ENCODE measurements at regions not wholly inside any gene's neighbourhood (a gene's known extent, or its start where the extent isn't known, plus 50 kb on each side); places are given as distances from the start of the nearest gene placed in this dataset.

DNA sequence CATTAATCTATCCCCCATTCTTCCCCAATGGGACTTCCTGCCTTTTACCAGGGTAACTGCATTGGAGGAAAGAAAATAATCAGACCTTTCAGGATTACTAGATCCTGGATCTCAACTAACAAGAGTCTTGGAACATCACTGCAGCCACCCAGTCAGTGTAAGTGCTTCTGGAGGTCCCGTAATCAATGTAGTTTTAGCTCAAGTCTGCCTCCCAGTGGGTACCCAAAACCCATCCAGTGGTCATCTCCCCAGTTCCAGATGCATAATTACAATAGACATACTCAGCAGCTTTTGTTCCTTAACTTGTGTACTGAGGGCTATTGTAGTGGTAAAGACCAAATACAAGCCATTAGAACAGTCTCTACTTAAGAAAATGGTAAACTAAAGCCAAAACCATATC, 319.1 kb downstream of the GPATCH2 start:
- DNase-seq, result no peak

DNA sequence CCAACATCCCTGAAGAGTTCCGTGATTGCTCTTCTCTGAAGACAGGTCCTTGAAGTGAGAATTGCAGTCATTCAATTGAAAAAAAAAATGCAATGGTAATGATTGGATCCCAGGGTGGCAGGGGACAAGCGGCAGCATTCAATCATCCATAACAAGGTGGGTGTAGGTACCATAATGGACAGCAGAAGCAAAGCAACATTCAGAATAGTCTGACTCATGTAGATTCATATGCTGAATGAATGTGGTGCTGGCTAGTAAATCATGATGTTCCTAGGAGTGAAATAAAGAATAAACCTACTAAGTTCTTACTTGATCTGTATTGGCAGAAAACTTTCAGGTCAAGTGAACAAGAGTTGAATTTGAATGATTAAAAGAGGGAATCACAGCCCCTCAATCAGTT, 319.6 kb downstream of the GPATCH2 start:
- no peak for DNase-seq

DNA sequence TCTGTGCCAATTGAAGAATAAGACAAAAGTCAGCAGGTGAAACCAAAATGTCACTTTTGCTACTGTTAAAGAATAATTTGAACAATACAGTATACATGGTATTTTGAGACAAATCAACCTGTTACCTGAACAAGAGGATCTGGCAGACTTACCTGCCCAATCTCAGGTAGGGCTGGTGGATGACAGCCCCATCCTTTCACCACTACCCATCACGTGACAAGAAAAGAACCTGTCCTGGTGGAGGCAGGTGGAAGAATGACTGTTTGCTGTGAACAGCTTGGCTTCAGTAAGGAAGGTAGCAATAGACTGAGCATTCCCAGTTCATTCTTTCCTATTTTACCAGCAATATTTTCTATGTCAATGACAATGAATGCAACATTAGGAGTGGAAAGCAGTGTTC, 349.6 kb downstream of the GPATCH2 start:
- DNase-seq, result no peak

DNA sequence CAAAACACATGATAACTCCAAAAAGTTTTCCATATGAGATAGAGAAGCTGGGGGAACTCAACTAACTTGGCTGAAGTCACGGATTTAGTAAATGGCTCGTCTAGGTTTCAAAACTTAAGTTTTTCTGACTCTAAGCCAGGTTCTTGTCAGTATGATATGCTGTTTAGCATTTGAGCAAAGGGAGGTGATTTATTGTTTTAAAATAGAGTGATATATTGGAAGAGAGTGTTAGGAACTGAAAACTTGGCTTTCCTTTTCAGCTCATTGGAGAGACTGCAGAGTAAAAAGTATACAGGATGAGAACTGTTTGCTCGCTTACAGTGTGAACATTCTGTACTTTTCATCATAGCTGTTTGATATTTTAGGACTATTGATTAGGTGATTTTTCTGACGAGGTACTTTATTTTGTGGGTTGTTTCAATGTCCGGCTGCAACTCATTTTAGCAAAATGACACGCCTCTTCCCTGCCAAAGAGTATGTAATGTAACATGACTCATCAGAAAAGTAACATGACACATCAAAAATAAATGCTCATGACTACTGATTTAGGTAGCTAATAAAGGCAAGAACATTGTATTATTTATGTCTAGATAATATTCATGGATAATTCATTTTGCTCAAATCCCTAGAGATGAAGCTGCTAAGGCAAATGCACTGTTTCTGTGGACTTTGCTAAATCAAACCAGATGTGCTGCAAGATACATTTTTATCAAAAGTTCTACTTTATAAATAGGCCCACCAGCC, 355.1 kb downstream of the GPATCH2 start:
- no peak for DNase-seq

DNA sequence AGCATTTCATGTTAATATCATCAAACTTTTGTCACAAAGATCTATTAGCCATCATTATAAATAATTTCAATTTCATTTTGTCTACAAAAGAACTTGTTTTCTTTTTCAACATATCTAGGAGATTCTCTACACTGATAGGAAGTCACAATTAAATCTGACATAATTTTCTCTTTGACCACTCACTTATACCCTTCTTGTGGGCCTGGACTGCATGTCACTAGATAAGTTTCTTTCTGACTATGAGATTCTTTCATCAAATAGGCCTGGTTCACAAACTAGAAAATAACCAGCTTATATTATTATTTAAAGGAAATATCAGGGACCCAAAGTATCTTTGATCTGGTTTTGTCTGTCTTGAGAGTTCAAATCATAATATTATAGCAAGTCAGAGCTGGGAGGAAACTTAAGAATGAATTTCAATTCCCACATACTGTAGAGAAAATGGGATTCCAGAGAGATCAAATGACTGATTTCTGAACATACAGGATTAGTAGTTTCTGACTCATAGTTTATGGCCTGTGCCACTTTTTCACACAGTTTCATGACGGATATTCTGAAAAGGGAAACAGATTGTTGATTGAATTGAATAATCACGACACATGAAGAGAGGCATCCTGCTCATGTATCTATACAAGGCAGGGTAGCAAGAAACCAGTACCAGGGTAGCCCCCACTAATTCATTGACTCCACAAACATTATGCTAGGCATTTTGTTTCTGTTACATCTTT, 355.8 kb downstream of the GPATCH2 start:
- no peak for DNase-seq

DNA sequence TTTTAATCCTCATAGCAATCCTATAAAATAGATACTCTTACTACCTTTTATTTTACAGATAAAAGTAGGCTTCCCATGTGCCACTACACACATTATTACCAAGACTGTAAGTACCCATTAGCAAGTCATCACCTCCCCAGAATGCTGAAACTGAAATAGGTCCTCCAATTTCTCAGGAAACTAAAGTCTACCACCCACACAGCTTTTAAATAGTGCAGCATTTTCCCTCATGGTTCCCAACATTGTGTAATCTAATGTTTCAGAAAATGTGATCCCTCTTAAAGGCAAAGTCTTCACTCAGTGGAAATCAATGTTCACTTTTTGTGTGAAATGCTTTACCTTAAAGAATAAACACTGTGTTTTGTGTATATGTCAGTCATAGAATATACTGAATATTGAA, 356.5 kb downstream of the GPATCH2 start:
- DNase-seq, result no peak

DNA sequence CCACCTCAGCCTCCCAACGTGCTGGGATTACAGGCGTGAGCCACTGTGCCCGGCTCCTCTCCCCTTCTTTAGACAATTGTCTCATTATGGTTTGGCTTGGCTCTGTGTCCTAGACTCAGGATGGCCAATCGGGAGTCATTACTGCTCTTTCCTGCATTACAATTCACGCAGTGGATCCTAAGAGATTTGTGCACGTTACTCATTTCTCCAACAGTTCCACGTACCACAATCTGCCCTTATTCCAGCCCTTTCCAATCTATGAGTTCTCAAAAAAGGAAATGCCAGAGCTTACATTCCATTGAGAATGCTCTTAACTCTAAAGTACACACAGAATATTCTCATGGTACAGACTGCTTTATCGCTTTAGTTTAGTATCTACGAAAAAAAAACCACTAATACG, 357.0 kb downstream of the GPATCH2 start:
- no peak for DNase-seq

DNA sequence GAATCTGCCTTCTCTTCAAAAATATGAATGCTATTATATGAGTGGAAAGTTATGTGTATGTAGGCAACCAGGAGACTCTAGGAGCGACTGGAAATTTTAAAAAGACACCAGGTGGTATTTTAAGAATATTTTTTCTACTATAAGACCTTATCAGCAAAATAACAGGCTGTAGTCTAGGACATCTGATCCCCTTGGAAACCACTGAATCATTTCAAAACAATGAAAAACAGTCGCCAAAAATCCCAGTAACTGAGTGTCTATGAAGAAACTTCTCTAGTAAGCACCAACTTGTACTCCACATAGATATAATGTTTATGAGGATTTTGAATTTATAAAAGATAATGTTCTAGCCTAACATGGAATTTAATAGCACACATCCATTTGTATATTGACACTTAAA, 358.5 kb downstream of the GPATCH2 start:
- DNase-seq, result no peak

DNA sequence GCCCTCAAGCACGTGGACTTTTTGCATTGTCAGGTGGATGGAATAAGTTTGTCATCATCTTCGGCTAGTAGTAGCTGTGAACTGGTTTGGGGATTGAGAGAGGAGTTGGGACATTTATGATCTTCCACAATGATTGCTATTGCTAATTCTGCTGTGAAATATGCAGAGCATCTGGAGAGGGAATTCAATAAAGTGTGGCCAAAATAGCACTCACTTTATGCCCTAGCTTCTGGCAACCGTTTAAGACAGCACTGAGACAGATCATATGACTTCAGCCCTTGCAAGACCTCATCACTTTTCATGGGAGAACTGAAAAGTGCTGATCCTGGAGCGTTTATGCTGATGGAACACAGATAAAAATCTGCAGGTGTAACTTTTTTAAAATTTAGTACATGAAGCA, 360.8 kb downstream of the GPATCH2 start:
- no peak for DNase-seq

DNA sequence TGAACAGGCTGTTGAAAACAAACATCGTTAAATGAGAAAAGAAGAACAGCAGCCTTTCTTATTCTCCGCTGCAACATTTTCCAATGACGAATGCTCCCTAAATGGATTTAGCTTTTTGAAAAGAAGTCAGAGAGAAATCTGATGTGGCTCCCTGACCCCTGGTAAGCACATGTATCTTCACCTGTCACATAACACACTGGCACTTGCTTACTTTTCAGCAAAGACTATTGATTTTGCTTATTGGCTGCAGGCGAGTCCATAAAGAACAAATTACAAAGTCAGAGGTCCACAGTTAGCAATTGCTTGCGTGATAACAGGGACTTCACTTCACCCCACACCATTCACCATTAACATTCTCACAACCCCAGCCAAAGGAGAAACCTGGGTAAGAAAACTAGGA, 362.8 kb downstream of the GPATCH2 start:
- no peak for DNase-seq

DNA sequence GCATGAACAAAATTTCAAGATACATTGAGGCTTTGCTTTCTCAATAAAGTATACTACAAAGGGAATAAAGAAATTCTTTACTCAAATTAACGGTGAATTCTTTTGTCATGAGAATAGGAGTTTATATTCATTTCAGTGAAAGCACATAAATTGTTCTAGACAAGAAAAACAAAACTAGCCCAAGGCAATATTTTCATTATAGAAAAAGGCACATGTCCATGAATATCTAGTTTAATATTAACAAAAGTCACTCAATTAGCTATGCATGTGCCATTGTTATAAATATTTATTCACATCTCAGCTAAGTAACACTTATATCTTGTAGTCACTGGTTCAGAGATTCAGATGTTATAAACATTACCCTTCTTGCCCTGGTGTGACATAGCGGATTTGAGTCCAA, 369.3 kb downstream of the GPATCH2 start:
- no peak for DNase-seq

DNA sequence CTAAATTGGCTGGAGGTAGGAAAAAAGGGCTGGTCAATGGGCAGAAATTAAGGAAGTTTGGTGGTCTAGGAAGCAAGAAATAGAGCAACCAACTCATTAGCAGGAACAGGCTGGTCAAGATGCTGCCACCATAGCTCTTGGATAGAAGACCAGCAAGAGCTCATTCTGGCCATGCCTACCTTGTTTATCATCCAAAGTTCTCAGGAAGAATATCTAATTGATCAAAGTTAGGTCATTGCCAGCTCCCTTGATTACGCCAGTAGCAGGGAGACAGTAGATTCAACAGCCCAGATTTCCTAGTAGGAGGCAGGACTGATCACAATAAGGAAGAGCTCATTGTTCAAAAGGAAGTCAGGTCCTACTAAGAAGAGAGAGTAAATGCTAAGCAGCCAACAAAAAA, 370.2 kb downstream of the GPATCH2 start:
- DNase-seq, result no peak

DNA sequence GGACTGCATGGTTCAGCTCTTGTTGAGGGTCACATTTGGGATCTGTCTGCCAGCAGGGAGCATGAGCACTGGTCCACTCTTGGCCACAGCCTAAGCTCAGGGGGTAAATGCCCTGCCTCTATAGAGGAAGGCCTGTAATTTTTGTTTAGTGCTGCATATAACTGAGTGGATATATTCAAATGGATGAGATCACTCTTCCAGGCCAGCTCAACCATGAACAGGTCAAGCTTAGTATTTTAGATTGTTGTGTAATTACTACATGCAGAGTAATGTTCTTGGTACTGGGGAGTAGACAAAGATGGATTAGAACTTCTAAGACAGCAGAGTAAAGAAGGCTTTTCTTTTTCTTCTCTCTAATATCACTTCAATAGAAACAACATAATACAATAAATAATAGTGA, 376.9 kb downstream of the GPATCH2 start:
- no peak for DNase-seq

DNA sequence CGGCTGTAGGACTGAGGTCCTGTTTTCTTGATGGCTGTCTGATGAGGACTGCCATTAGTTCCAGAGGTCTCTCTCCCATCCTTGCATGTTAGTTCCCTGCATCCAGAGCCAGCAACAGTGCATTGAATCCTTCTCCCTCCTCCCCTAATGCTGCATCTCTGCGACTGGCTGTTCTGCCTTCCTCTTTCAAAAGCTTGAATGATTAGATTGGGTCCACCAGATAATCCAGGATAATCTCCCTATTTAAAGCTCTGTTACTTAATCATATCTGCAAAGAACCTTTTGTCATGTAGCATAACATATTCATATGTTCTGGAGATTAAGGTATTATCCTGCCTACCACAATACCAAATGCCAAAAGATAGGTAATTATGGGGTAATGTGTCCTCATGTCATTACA, 377.5 kb downstream of the GPATCH2 start:
- DNase-seq, result no peak

DNA sequence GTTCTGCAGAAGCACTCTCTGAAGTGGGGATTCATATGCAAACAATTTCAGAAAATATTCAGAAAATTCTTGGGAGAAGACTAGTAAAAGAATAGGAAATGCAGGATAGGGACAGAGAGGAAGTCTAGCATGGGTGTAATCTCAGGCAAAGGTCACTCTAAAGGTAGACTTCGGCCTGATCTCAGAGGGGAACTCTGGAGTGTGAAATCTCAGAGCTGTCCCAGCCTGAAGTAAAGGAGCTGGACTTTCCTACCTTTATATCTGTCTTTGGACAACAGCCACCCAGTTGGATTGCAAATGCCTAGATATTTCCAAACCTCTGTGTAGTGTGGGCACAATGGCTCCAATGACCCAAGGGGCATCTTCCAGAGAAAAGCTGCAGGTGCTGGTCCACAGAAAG, 379.8 kb downstream of the GPATCH2 start:
- no peak for DNase-seq

DNA sequence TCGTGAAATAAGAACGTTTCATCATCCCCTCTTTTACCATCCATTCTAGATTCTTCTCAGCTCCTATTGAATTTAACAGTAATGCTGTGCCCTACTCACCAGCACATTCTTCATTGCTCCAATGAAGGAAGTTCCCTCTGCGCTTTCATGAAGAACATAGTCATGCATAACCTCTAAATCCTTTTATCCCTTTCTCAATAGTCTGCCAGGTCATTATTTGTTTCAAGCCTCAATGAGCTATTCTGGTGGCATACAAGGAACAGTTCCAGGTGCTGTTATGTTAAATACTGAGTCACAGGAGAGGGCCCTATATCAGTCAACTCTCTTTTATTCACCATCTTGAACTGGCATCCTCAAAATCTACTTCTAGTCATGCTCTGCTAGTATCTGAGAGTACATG, 381.0 kb downstream of the GPATCH2 start:
- DNase-seq, result no peak

DNA sequence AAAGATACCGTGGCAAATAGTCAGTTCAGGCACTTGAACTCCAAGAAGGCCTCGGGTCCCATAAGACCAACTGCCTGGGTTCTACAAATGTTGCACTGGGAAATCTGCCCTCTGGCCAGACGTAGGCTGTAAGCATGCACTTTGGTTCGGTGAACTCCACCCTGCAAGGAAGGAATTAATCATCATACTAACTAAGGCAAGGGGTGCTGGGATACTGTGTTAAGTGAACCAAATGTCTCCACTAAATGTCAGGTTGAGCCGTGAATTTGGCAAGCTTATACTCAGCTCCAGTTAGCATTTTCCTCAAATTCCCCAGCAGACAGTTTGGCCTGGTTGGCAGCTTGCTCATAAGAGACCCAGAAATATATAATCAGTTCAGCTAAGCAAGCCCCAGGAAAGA, 385.9 kb downstream of the GPATCH2 start:
- no peak for DNase-seq

DNA sequence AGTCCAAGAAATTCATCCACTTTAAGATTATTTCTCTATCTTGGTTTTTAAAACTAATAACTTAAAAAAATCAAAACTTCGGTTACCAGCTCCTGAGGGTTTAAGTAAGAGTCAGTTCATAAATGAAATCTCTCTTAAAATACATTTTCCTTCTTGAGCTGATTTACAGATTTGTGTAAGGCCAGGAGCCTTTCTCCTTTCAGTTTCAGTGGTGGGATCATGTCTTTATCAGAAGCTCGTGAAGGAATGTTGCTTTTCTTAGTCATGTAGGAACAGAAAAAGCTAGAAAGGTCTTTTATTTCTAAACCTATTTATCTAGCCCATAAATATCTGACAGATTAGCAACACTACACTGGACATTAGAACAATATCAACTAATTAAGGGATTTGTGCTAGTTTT, 390.2 kb downstream of the GPATCH2 start:
- no peak for DNase-seq

DNA sequence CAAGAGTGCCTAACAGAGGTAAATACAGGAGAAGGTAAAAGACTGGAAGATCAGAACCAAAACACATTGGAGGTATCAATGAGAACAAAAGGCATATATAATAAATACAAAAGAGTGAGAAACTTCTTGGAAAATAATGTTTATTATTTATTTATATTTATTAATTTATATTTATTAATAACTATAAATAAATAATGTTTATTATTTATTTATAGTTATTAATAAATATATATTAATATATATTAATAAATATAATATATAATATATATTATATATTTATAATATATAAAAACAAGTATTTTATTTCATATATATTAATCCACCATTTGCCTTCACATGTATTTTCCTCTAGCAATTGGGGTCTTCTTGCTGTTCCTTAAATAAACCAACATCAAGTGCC, 391.9 kb downstream of the GPATCH2 start:
- DNase-seq, result no peak

DNA sequence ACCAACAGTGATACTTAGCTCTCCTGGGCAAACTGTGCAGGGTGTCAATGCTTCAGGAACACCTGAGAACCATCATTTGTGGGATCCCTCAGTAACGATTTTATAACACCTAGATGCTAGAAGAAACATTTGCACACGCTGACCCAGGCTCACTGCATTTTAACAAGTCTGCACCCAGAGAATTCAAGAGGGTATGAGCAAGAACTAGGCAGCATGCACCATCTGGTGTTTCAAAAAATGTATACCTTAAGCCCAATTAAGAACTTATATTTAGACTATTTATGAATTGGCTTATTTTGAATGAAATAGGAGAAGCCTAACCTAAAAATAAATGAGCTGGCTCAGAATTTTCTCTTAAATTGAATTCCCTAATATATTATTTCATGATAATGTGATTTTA, 400.5 kb downstream of the GPATCH2 start:
- DNase-seq, result no peak

DNA sequence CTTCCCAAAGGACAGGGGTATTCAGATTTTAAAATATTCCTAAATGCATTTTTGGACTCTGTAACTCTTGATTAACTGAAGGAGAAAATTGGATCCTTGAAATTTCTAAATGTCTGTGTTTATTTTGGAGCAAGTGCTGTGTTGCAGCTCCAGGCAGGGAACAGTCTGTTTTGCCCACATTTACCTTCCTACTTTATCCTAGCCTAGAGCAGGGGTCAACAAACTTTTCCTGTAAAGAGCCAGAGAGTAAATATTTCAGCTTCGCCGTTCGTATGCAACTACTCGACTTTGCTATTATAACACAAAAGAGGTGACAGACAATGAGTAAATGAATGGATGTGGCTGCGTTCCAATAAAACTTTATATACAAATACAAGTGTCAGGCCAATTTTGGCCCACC, 402.2 kb downstream of the GPATCH2 start:
- no peak for DNase-seq

DNA sequence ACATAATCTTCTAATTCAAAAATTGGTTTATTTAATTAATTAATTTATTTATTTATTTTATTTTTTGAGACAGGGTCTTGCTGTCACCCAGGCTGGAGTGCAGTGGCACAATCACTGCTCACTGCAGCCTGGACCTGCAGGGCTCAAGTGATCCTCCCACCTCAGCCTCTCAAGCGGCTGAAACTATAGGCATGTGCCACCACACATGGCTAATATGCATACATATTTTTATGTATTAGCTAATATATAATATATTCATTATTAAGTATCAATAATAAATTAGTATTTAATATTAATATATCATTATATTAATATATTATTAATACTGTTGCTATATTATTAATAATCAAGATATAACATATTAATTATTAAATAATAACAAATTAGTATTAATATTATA, 406.7 kb downstream of the GPATCH2 start:
- no peak for DNase-seq

DNA sequence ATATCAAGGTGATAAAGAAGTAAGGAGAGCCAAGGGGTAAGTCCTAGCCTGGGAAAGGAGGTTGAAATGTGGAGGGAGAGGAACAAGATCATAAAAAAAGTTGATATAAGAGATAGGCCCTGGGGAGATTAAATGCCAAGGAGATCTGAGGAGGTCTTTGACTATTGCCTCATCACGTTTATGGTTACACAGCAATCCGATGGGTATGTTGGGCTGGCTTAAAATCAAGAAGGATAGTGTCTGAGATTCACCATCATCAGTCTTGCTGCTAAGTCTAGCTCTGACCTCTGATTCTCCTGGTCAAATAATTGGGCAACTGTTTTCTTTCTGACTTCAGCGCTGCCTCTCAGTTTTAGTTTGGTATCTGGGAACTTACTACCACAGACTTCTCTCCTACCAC, 416.3 kb downstream of the GPATCH2 start:
- no peak for DNase-seq

DNA sequence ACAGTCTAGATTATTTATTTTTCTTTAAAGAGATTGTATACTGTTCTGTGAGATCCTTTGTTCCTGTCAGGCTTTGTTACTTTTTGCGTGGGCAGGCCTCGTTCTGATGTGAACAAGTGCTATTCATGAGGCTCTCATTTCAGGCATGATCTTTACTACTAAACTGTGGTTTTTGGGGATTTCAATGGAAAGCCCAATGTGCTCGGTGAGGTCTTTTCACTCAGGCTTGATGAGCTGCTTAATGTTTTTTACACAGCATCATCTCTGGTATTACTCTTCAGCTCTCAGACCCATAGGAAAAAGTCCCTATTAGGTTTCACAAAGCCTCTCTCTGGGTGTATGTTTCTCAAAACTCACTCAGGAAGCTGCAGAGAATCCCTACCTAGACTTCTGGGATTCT, 419.4 kb downstream of the GPATCH2 start:
- no peak for DNase-seq

Measured in left kidney (tissue), 1 donor.